H1 (cell line): ENCODE measurements at regions not wholly inside any gene's neighbourhood (a gene's known extent, or its start where the extent isn't known, plus 50 kb on each side); places are given as distances from the start of the nearest gene placed in this dataset.

Experiments used
- CTCF ChIA-PET: fragments of 300-600 bp; sonication (Branson Sonifier 250); formaldehyde crosslinking; loops from one replicate; lab custom pipeline; 2021; ENCODE audit not compliant: partially characterized antibody; lab: Charles Lee
- POLR2A ChIA-PET: fragments of 300-600 bp; sonication (Branson Sonifier 250); formaldehyde crosslinking; loops from one replicate; lab custom pipeline; 2021; ENCODE audit warnings: inconsistent platforms; ENCODE audit not compliant: partially characterized antibody; lab: Charles Lee
- DNase-seq, 2 experiments: peaks; one replicate each; pipeline versions ENCODE4 v3.0.0 to v3.0.0-alpha.2; 2010 to 2022; ENCODE audit warnings: low spot score in 2 of 2, low read depth in 1 of 2, mixed read lengths in 1 of 2
- FAIRE-seq: peaks from 2 replicates; lab custom pipeline; 2011; peaks lifted over from hg19 to GRCh38; lab: Jason Lieb, UNC
- H2AFZ ChIP-seq: 2 replicates; pipeline ENCODE4 v1.8.1; 2012; ENCODE audit warnings: low read length, inconsistent platforms
- H2AK5ac ChIP-seq: 2 replicates; pipeline ENCODE4 v1.6.1; 2013; ENCODE audit warnings: low read depth, low read length
- H2BK120ac ChIP-seq: replicated peaks from 2 replicates; pipeline ENCODE3; 2013; ENCODE audit warnings: low read depth, low read length, inconsistent platforms
- H2BK12ac ChIP-seq: 2 replicates; pipeline ENCODE4 v1.6.1; 2013; ENCODE audit warnings: low read depth, low read length
- H2BK15ac ChIP-seq: 2 replicates; pipeline ENCODE4 v1.6.1; 2013; ENCODE audit warnings: low read length
- H2BK20ac ChIP-seq: 2 replicates; pipeline ENCODE4 v1.6.1; 2013; ENCODE audit warnings: low read length
- H2BK5ac ChIP-seq: 2 replicates; pipeline ENCODE4 v1.6.1; 2013; ENCODE audit warnings: low read depth, low read length
- H3K14ac ChIP-seq: 2 replicates; pipeline ENCODE4 v1.6.1; 2013; ENCODE audit warnings: inconsistent platforms; ENCODE audit not compliant: insufficient read length
- H3K18ac ChIP-seq: 2 replicates; pipeline ENCODE4 v1.6.1; 2013; ENCODE audit warnings: low read length; ENCODE audit errors: extremely low read depth
- H3K23ac ChIP-seq: 2 replicates; pipeline ENCODE4 v1.6.1; 2013; ENCODE audit warnings: inconsistent platforms; ENCODE audit not compliant: insufficient read length
- H3K23me2 ChIP-seq: 2 replicates; pipeline ENCODE4 v1.6.1; 2013; ENCODE audit warnings: low read depth, low read length
- H3K27ac ChIP-seq: 2 replicates; pipeline ENCODE4 v1.6.1; 2011; ENCODE audit warnings: low read depth, low read length, inconsistent platforms
- H3K27me3 ChIP-seq, 4 experiments: replicated peaks in 1 of 4; 1 replicate in 1 of 4; 2 replicates in 3 of 4; pipeline versions ENCODE4 v1.6.1 to v1.8.1; 2011 to 2013; ENCODE audit warnings: low read length in 3 of 4, mild to moderate bottlenecking in 3 of 4, inconsistent platforms in 2 of 4, mixed read lengths in 2 of 4, moderate library complexity in 1 of 4; ENCODE audit not compliant: control insufficient read depth in 3 of 4, insufficient read depth in 3 of 4; ENCODE audit errors: extremely low read depth in 1 of 4
- H3K36me3 ChIP-seq, 4 experiments: 2 replicates each; pipeline versions ENCODE4 v1.6.1 to v1.8.1; 2011 to 2013; ENCODE audit warnings: mild to moderate bottlenecking in 4 of 4, low read length in 3 of 4, moderate library complexity in 2 of 4, control low read depth in 1 of 4, inconsistent platforms in 1 of 4; ENCODE audit not compliant: insufficient read depth in 4 of 4, control insufficient read depth in 2 of 4
- H3K4ac ChIP-seq: replicated peaks from 2 replicates; pipeline ENCODE3; 2013; ENCODE audit warnings: low read length, low read depth, mixed read lengths, inconsistent platforms; ENCODE audit not compliant: insufficient read length
- H3K4me1 ChIP-seq, 4 experiments: replicated peaks in 1 of 4; 1 replicate in 1 of 4; 2 replicates in 3 of 4; pipeline versions ENCODE4 v1.6.1 to v1.8.1; 2011 to 2013; ENCODE audit warnings: low read length in 3 of 4, inconsistent platforms in 2 of 4, mixed read lengths in 1 of 4; ENCODE audit not compliant: insufficient read depth in 4 of 4, control insufficient read depth in 3 of 4
- H3K4me2 ChIP-seq, 2 experiments: 2 replicates each; pipeline versions ENCODE4 v1.6.1 to v1.8.1; 2011 to 2013; ENCODE audit warnings: low read depth in 2 of 2, low read length in 2 of 2, control low read depth in 1 of 2, inconsistent platforms in 1 of 2, mild to moderate bottlenecking in 1 of 2; ENCODE audit not compliant: insufficient read depth in 1 of 2
- H3K4me3 ChIP-seq, 4 experiments: fragments of 200-600, 300-600 bp in 1 of 4; sonication (generic), shearing (Covaris generic), sonication (Bioruptor Twin) in 1 of 4; 2 replicates each; pipeline versions ENCODE4 v1.5.1 to v1.8.1; 2011 to 2016; ENCODE audit warnings: low read length in 4 of 4, low read depth in 3 of 4, control low read depth in 2 of 4, inconsistent platforms in 2 of 4, mild to moderate bottlenecking in 2 of 4, mixed read lengths in 1 of 4, moderate library complexity in 1 of 4; ENCODE audit not compliant: insufficient read depth in 2 of 4; ENCODE audit errors: extremely low read depth in 1 of 4
- H3K56ac ChIP-seq: replicated peaks from 2 replicates; pipeline ENCODE3; 2013; ENCODE audit warnings: low read depth, mild to moderate bottlenecking, mixed read lengths, low read length, inconsistent platforms; ENCODE audit not compliant: insufficient read length
- H3K79me1 ChIP-seq: 2 replicates; pipeline ENCODE4 v1.6.1; 2013; ENCODE audit warnings: low read depth, low read length, control low read depth
- H3K79me2 ChIP-seq, 2 experiments: 2 replicates each; pipeline versions ENCODE4 v1.6.1 to v1.8.1; 2012 to 2013; ENCODE audit warnings: low read length in 2 of 2, mild to moderate bottlenecking in 2 of 2, inconsistent platforms in 1 of 2; ENCODE audit not compliant: insufficient read depth in 2 of 2, control insufficient read depth in 1 of 2
- H3K9ac ChIP-seq, 4 experiments: replicated peaks in 1 of 4; 1 replicate in 1 of 4; 2 replicates in 3 of 4; pipeline versions ENCODE4 v1.6.1 to v1.8.1; 2011 to 2013; ENCODE audit warnings: low read depth in 3 of 4, low read length in 3 of 4, control low read depth in 2 of 4, mild to moderate bottlenecking in 2 of 4, moderate library complexity in 2 of 4, inconsistent platforms in 1 of 4; ENCODE audit errors: extremely low read depth in 1 of 4
- H3K9me3 ChIP-seq, 2 experiments: 2 replicates each; pipeline versions ENCODE4 v1.6.1 to v1.8.1; 2012 to 2013; ENCODE audit warnings: mild to moderate bottlenecking in 2 of 2, moderate library complexity in 2 of 2, control low read depth in 1 of 2, inconsistent platforms in 1 of 2, low read depth in 1 of 2, low read length in 1 of 2, mixed read lengths in 1 of 2; ENCODE audit not compliant: insufficient read depth in 2 of 2
- H4K20me1 ChIP-seq, 2 experiments: replicated peaks in 1 of 2; 2 replicates each; pipeline versions ENCODE3 to v1.8.1; 2011 to 2013; ENCODE audit warnings: inconsistent platforms in 2 of 2, low read length in 2 of 2, mild to moderate bottlenecking in 1 of 2; ENCODE audit not compliant: insufficient read depth in 2 of 2, control insufficient read depth in 1 of 2
- H4K5ac ChIP-seq: 2 replicates; pipeline ENCODE4 v1.6.1; 2013; ENCODE audit warnings: low read length, low read depth, mixed read lengths, inconsistent platforms; ENCODE audit not compliant: insufficient read length
- H4K8ac ChIP-seq: 2 replicates; pipeline ENCODE4 v1.8.0; 2013; ENCODE audit warnings: mild to moderate bottlenecking, moderate library complexity, low read length, inconsistent platforms; ENCODE audit not compliant: insufficient read depth; ENCODE audit errors: extremely low read depth
- H4K91ac ChIP-seq: replicated peaks from 2 replicates; pipeline ENCODE3; 2013; ENCODE audit warnings: low read length, mixed read lengths, inconsistent platforms; ENCODE audit not compliant: insufficient read length
- BRCA1 ChIP-seq: IDR thresholded peaks from 2 replicates; pipeline ENCODE4 v1.6.1; 2012; ENCODE audit warnings: low read depth, low read length, improper control_type of control experiment
- EP300 ChIP-seq, 2 experiments: IDR thresholded peaks; 1 replicate in 1 of 2; 2 replicates in 1 of 2; pipeline ENCODE4 v1.6.1; 2011 to 2012; ENCODE audit warnings: low read depth in 2 of 2, low read length in 2 of 2, mild to moderate bottlenecking in 2 of 2, borderline replicate concordance in 1 of 2, inconsistent platforms in 1 of 2, moderate library complexity in 1 of 2
- EZH2 ChIP-seq: fragments of 200-600 bp; sonication (generic); IDR thresholded peaks from 2 replicates; pipeline ENCODE4 v1.7.1; 2012; ENCODE audit warnings: low read depth, mild to moderate bottlenecking, moderate library complexity, low read length, inconsistent platforms; ENCODE audit not compliant: severe bottlenecking
- FOSL1 ChIP-seq: IDR thresholded peaks from 2 replicates; pipeline ENCODE4 v1.6.1; 2011; ENCODE audit warnings: mild to moderate bottlenecking, low read depth, low read length, moderate library complexity; ENCODE audit not compliant: insufficient read depth
- JUN ChIP-seq: IDR thresholded peaks from 2 replicates; pipeline ENCODE4 v1.6.1; 2011; ENCODE audit warnings: low read depth, mild to moderate bottlenecking, improper control_type of control experiment, low read length
- SAP30 ChIP-seq: fragments of 300-600 bp; sonication (generic); IDR thresholded peaks from 2 replicates; pipeline ENCODE4 v1.7.1; 2012; ENCODE audit warnings: low read length, moderate library complexity, mild to moderate bottlenecking, inconsistent platforms; ENCODE audit not compliant: insufficient read depth, insufficient replicate concordance
- SP4 ChIP-seq: IDR thresholded peaks from 2 replicates; pipeline ENCODE4 v1.6.1; 2012; ENCODE audit warnings: low read length, inconsistent platforms
- SUZ12 ChIP-seq: fragments of 200-600 bp; sonication (generic); IDR thresholded peaks from 2 replicates; pipeline ENCODE4 v1.6.1; 2012; ENCODE audit warnings: mild to moderate bottlenecking, inconsistent platforms, low read length, moderate library complexity, mixed read lengths
- TAF1 ChIP-seq: IDR thresholded peaks from 2 replicates; pipeline ENCODE4 v1.6.1; 2011; ENCODE audit warnings: mild to moderate bottlenecking, low read depth, low read length
- WGBS, 2 experiments: shearing (Covaris generic) in 1 of 2; methylation state at CpG; one replicate each; pipeline versions ENCODE4 v1.1.6 to v1.1.7; 2013 to 2015; ENCODE audit warnings: low lambda C conversion rate in 2 of 2, mixed read lengths in 2 of 2, inconsistent platforms in 1 of 2, low coverage in 1 of 2, missing lambda C conversion rate in 1 of 2; ENCODE audit not compliant: insufficient replicate concordance in 2 of 2, insufficient coverage in 1 of 2, insufficient read length in 1 of 2; ENCODE audit errors: extremely low coverage in 1 of 2, missing lambda C conversion rate in 1 of 2; 5-methylcytosine and 5-hydroxymethylcytosine counted together
- TF ChIP-seq, protein P1 (sequence below): IDR thresholded peaks from 2 replicates; pipeline ENCODE4 v1.6.1; 2011; ENCODE audit warnings: low read depth, mild to moderate bottlenecking, low read length; ENCODE audit not compliant: insufficient read depth
- TF ChIP-seq, protein P2 (sequence below): IDR thresholded peaks from 2 replicates; pipeline ENCODE4 v1.6.1; 2012; ENCODE audit warnings: low read length, inconsistent platforms

DNA sequence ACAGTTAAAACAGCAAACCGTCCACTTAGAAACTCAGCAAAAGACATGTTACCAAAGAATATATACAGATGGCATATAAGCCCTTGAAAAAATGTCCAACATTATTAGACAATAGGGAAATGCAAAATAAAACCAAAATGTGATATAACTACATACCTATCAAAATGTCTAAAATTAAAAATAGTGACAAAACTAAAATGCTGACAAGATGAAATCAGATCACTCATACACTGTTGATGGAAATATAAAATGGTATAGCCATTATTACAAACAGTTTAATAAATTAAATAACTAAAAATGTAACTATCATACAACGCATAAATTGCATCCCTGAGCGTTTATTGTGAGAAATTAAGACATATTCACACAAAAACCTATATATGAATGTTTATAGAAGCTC lies 939.7 kb upstream of the ZWINT start:
- H3K23ac ChIP-seq: no peak overlapping the region
- H2AFZ ChIP-seq: no peak overlapping the region
- H2BK15ac ChIP-seq: no peak overlapping the region
- H2BK12ac ChIP-seq: no peak overlapping the region
- peaks cover 0 to 6% (median 0%) of the 10 kb centered on the region in 4 experiments; a peak in 3 of 7 replicates for H3K4me1 ChIP-seq
- H3K9ac ChIP-seq: no peak overlapping the region
- H4K5ac ChIP-seq: no peak overlapping the region
- no peak overlapping the region for H3K18ac ChIP-seq
- no peak for DNase-seq
- H2BK5ac ChIP-seq: no peak overlapping the region
- no peak overlapping the region for H4K91ac ChIP-seq
- no peak overlapping the region for H2BK120ac ChIP-seq
- CTCF ChIA-PET: interaction anchor here (0.6 kb wide), 2 partner anchors 40 to 304 kb away, joined by 3 to 4 read pairs; no protein-coding TSS in a partner anchor
- H3K27ac ChIP-seq: no peak overlapping the region
- no peaks in the 10 kb centered on the region for H3K27me3 ChIP-seq
- H2AK5ac ChIP-seq: no peak overlapping the region
- WGBS, 2 experiments: 92% methylated on average over 3 of the region's 3 CpGs; no CpG with 5 or more reads in 1 of the 2 experiments
- no peak for FAIRE-seq
- no peak overlapping the region for H3K4ac ChIP-seq
- H3K79me1 ChIP-seq: no peaks in the 10 kb centered on the region
- H2BK20ac ChIP-seq: no peak overlapping the region
- H3K4me2 ChIP-seq: no peak overlapping the region
- no peak overlapping the region for H3K56ac ChIP-seq
- no peaks in the 10 kb centered on the region for H3K23me2 ChIP-seq
- H3K14ac ChIP-seq: no peak overlapping the region
- no peaks in the 10 kb centered on the region for H3K36me3 ChIP-seq
- no peak overlapping the region for H4K8ac ChIP-seq
- no peaks in the 10 kb centered on the region for H4K20me1 ChIP-seq
- TF ChIP-seq EZH2 (no peak), FOSL1 (no peak), SUZ12 (no peak), EP300 (IDR thresholded peaks at IDR 0.05; ENCODE audit: borderline replicate concordance in 1 of 2, low read depth in 2 of 2, low read length in 2 of 2) (no peak), TAF1 (no peak), SAP30 (no peak), BRCA1 (no peak), SP4 (no peak), JUN (no peak)
- TF ChIP-seq, protein P1, sequence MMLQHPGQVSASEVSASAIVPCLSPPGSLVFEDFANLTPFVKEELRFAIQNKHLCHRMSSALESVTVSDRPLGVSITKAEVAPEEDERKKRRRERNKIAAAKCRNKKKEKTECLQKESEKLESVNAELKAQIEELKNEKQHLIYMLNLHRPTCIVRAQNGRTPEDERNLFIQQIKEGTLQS: no peak
- TF ChIP-seq, protein P2, sequence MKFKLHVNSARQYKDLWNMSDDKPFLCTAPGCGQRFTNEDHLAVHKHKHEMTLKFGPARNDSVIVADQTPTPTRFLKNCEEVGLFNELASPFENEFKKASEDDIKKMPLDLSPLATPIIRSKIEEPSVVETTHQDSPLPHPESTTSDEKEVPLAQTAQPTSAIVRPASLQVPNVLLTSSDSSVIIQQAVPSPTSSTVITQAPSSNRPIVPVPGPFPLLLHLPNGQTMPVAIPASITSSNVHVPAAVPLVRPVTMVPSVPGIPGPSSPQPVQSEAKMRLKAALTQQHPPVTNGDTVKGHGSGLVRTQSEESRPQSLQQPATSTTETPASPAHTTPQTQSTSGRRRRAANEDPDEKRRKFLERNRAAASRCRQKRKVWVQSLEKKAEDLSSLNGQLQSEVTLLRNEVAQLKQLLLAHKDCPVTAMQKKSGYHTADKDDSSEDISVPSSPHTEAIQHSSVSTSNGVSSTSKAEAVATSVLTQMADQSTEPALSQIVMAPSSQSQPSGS: no peak
- POLR2A ChIA-PET: no interaction called here
- no peaks in the 10 kb centered on the region for H3K9me3 ChIP-seq
- H3K4me3 ChIP-seq: no peak overlapping the region
- no peaks in the 10 kb centered on the region for H3K79me2 ChIP-seq
